ENCODE measurements at regions not wholly inside any gene's neighbourhood (a gene's known extent, or its start where the extent isn't known, plus 50 kb on each side); places are given as distances from the start of the nearest gene placed in this dataset.

- no peak for DNase-seq
Measured at GRCh38 chr3:41064526-41064925, 134.8 kb upstream of the CTNNB1 start.

- DNase-seq: no peak
Measured at GRCh38 chr3:41065340-41065739, 134.0 kb upstream of the CTNNB1 start.

GRCh38 chr3:41073190-41073589 lies 126.1 kb upstream of the CTNNB1 start:
- no peak for DNase-seq

- DNase-seq: no peak
Measured at GRCh38 chr3:41075975-41076374, 123.3 kb upstream of the CTNNB1 start.

- DNase-seq: no peak
Measured at GRCh38 chr3:41076399-41076798, 122.9 kb upstream of the CTNNB1 start.

- no peak for DNase-seq
Measured at GRCh38 chr3:41080141-41080540, 119.2 kb upstream of the CTNNB1 start.

GRCh38 chr3:41088882-41089281 lies 110.4 kb upstream of the CTNNB1 start:
- no peak for DNase-seq

GRCh38 chr3:41089566-41089965 lies 109.7 kb upstream of the CTNNB1 start:
- DNase-seq: no peak

- DNase-seq: no peak
Measured at GRCh38 chr3:41092844-41093243, 106.5 kb upstream of the CTNNB1 start.

- DNase-seq: no peak
Measured at GRCh38 chr3:41093476-41093875, 105.8 kb upstream of the CTNNB1 start.

- no peak for DNase-seq
Measured at GRCh38 chr3:41094351-41094750, 105.0 kb upstream of the CTNNB1 start.

GRCh38 chr3:41095702-41096101 lies 103.6 kb upstream of the CTNNB1 start:
- DNase-seq: no peak

- no peak for DNase-seq
Measured at GRCh38 chr3:41097896-41098496, 101.3 kb upstream of the CTNNB1 start.

- no peak for DNase-seq
Measured at GRCh38 chr3:41101231-41101630, 98.1 kb upstream of the CTNNB1 start.

GRCh38 chr3:41102053-41102556 lies 97.2 kb upstream of the CTNNB1 start:
- no peak for DNase-seq

- no peak for DNase-seq
Measured at GRCh38 chr3:41102750-41103149, 96.6 kb upstream of the CTNNB1 start.

- no peak for DNase-seq
Measured at GRCh38 chr3:41103200-41103599, 96.1 kb upstream of the CTNNB1 start.

- no peak for DNase-seq
Measured at GRCh38 chr3:41104147-41104546, 95.2 kb upstream of the CTNNB1 start.

GRCh38 chr3:41106691-41107090 lies 92.6 kb upstream of the CTNNB1 start:
- no peak for DNase-seq

GRCh38 chr3:41111011-41111410 lies 88.3 kb upstream of the CTNNB1 start:
- DNase-seq: no peak

- no peak for DNase-seq
Measured at GRCh38 chr3:41112466-41112865, 86.8 kb upstream of the CTNNB1 start.

GRCh38 chr3:41115069-41115468 lies 84.2 kb upstream of the CTNNB1 start:
- DNase-seq: no peak

- no peak for DNase-seq
Measured at GRCh38 chr3:41116851-41117250, 82.5 kb upstream of the CTNNB1 start.

- peak; percentile 76 for DNase-seq
Measured at GRCh38 chr3:41117398-41117870, 81.9 kb upstream of the CTNNB1 start.

All from NCI-H748 treated with DMSO at 0.1 percent for 48 hours (cell line).